ENCODE measurements at regions not wholly inside any gene's neighbourhood (a gene's known extent, or its start where the extent isn't known, plus 50 kb on each side); places are given as distances from the start of the nearest gene placed in this dataset.
"Not testable (repeated sequence)": the region's sequence is repeated elsewhere in the genome, so short reads cannot be mapped to it uniquely, and the experiment has no call there.

DNA sequence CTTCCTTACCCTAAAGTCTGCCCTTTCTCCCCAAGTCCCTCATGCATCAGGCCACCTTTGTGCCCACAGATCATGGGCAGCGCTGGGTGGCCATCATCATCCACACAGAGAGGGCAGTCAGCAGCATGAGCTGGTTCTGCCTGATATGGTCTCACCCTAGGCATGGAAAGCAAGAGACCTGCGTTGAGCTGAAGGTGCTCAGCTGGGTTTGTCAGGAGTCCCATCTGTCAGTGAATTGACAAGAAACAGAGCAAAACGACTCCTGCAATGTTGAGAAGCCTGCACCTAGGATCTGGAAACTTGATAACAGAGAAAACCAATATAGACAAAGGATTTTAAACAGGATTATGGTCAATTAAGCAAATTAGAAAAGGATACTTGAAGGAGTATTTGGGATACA, 242.7 kb upstream of the PRSS1 start (continued):
- TF ChIP-seq, protein P1, sequence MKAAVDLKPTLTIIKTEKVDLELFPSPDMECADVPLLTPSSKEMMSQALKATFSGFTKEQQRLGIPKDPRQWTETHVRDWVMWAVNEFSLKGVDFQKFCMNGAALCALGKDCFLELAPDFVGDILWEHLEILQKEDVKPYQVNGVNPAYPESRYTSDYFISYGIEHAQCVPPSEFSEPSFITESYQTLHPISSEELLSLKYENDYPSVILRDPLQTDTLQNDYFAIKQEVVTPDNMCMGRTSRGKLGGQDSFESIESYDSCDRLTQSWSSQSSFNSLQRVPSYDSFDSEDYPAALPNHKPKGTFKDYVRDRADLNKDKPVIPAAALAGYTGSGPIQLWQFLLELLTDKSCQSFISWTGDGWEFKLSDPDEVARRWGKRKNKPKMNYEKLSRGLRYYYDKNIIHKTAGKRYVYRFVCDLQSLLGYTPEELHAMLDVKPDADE (IDR thresholded peaks at IDR 0.05): no peak
- TF ChIP-seq EZH2phosphoT487 (IDR thresholded peaks at IDR 0.05; ENCODE audit: unreplicated experiment): no peak

DNA sequence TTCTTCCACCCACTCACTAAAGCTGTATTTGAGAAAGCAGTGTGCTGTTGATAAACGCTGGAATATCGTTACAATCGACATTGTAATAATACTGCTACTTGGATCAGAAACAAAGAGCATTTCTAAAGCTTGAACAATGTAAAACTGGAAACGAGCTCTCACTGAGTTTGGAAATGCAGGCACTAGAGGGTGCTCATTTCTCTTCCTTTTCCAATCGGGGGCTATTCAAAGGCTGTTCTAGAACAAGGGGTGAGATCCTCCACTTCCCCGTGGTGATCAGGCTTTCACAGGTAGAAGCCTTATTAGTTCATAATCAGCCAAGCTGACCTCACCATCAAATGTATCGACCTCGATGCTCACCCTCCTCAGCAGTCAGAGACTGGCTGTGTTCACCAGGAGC, 245.3 kb upstream of the PRSS1 start:
- H3K4me1 ChIP-seq (ENCODE audit: insufficient read depth); H3K36me3 Mint-ChIP-seq (ENCODE audit: low read depth); H3K4me3 Mint-ChIP-seq; H3F3A ChIP-seq (replicated peaks; ENCODE audit: low read depth); DNase-seq (ENCODE audit: low spot score); H3K4me3 ChIP-seq; H3K9me2 ChIP-seq (ENCODE audit: insufficient read depth); H3K27ac Mint-ChIP-seq; H3K79me2 ChIP-seq (replicated peaks; ENCODE audit: insufficient read depth); H3K9me3 Mint-ChIP-seq; H3K27ac ChIP-seq (ENCODE audit: low read depth); H3K36me3 ChIP-seq (ENCODE audit: insufficient read depth); H3K4me1 Mint-ChIP-seq; H3K27me3 Mint-ChIP-seq (ENCODE audit: insufficient read depth, low read depth, poor library complexity); H2AFZ ChIP-seq; H3K27me3 ChIP-seq (ENCODE audit: insufficient read depth); H3K4me2 ChIP-seq; H4K20me1 ChIP-seq (replicated peaks; ENCODE audit: insufficient read depth): not testable (repeated sequence)
- TF ChIP-seq, protein P2, sequence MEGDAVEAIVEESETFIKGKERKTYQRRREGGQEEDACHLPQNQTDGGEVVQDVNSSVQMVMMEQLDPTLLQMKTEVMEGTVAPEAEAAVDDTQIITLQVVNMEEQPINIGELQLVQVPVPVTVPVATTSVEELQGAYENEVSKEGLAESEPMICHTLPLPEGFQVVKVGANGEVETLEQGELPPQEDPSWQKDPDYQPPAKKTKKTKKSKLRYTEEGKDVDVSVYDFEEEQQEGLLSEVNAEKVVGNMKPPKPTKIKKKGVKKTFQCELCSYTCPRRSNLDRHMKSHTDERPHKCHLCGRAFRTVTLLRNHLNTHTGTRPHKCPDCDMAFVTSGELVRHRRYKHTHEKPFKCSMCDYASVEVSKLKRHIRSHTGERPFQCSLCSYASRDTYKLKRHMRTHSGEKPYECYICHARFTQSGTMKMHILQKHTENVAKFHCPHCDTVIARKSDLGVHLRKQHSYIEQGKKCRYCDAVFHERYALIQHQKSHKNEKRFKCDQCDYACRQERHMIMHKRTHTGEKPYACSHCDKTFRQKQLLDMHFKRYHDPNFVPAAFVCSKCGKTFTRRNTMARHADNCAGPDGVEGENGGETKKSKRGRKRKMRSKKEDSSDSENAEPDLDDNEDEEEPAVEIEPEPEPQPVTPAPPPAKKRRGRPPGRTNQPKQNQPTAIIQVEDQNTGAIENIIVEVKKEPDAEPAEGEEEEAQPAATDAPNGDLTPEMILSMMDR (conservative IDR thresholded peaks at IDR 0.05; ENCODE audit: low read depth in 2 of 2): peak in 1 of 2 experiments; percentile 10; a peak in 1 of 4 replicates
- ATAC-seq: peak; percentile 67

DNA sequence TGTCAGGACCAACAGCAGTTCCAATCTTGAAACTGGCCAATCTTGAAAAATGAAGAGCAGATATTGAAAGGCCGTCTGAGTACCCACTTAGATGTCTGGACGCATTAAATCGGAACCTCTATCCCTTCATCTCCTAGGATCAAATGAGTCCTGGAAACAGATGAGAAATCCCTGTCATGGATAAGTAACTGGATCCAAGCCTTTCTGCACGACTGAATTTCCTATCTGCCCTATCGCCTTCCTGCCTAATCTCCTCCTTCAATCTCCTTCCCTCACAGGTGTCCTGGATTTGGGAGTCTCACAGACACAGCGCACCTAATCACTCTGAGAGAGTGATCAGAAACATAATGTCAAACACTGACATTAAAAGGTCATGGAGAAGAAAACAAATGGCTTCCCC, 245.2 kb upstream of the PRSS58 start:
- H3K4me1 ChIP-seq (ENCODE audit: insufficient read depth): no peaks in the 10 kb centered on the region
- ATAC-seq: no peak
- no peak overlapping the region for H3K27ac Mint-ChIP-seq
- H3K4me2 ChIP-seq: no peak overlapping the region
- no peaks in the 10 kb centered on the region for H3K27me3 ChIP-seq (ENCODE audit: insufficient read depth)
- H3K9me2 ChIP-seq (ENCODE audit: insufficient read depth): no peaks in the 10 kb centered on the region
- H3K79me2 ChIP-seq (replicated peaks; ENCODE audit: insufficient read depth): no peaks in the 10 kb centered on the region
- H4K20me1 ChIP-seq (replicated peaks; ENCODE audit: insufficient read depth): no peaks in the 10 kb centered on the region
- no peaks in the 10 kb centered on the region for H3K4me1 Mint-ChIP-seq
- DNase-seq (ENCODE audit: low spot score): no peak
- H3K9me3 Mint-ChIP-seq: no peaks in the 10 kb centered on the region
- no peak overlapping the region for H3K27ac ChIP-seq (ENCODE audit: low read depth)
- H3F3A ChIP-seq (replicated peaks; ENCODE audit: low read depth): no peaks in the 10 kb centered on the region
- no peak overlapping the region for H2AFZ ChIP-seq
- H3K4me3 ChIP-seq: no peak overlapping the region
- no peak overlapping the region for H3K4me3 Mint-ChIP-seq
- H3K36me3 ChIP-seq (ENCODE audit: insufficient read depth): no peaks in the 10 kb centered on the region
- H3K27me3 Mint-ChIP-seq (ENCODE audit: insufficient read depth, low read depth, poor library complexity): peaks cover 6% of the 10 kb centered on the region
- no peaks in the 10 kb centered on the region for H3K36me3 Mint-ChIP-seq (ENCODE audit: low read depth)
- no peak for TF ChIP-seq NANOG (IDR thresholded peaks at IDR 0.05; ENCODE audit: borderline replicate concordance)
- no peak for TF ChIP-seq EZH2 (IDR thresholded peaks at IDR 0.05; ENCODE audit: low read depth, unreplicated experiment)
- no peak for TF ChIP-seq STAT1 (IDR thresholded peaks at IDR 0.05; ENCODE audit: unreplicated experiment)
- TF ChIP-seq ZNF331 (CRISPR knock-in tag; IDR thresholded peaks at IDR 0.05; ENCODE audit: low read depth): no peak
- TF ChIP-seq, protein P2 (conservative IDR thresholded peaks at IDR 0.05; ENCODE audit: low read depth in 2 of 2): no peak
- TF ChIP-seq, protein P3, sequence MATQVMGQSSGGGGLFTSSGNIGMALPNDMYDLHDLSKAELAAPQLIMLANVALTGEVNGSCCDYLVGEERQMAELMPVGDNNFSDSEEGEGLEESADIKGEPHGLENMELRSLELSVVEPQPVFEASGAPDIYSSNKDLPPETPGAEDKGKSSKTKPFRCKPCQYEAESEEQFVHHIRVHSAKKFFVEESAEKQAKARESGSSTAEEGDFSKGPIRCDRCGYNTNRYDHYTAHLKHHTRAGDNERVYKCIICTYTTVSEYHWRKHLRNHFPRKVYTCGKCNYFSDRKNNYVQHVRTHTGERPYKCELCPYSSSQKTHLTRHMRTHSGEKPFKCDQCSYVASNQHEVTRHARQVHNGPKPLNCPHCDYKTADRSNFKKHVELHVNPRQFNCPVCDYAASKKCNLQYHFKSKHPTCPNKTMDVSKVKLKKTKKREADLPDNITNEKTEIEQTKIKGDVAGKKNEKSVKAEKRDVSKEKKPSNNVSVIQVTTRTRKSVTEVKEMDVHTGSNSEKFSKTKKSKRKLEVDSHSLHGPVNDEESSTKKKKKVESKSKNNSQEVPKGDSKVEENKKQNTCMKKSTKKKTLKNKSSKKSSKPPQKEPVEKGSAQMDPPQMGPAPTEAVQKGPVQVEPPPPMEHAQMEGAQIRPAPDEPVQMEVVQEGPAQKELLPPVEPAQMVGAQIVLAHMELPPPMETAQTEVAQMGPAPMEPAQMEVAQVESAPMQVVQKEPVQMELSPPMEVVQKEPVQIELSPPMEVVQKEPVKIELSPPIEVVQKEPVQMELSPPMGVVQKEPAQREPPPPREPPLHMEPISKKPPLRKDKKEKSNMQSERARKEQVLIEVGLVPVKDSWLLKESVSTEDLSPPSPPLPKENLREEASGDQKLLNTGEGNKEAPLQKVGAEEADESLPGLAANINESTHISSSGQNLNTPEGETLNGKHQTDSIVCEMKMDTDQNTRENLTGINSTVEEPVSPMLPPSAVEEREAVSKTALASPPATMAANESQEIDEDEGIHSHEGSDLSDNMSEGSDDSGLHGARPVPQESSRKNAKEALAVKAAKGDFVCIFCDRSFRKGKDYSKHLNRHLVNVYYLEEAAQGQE (IDR thresholded peaks at IDR 0.05; ENCODE audit: unreplicated experiment): no peak
- no peak for TF ChIP-seq CREB1 (CRISPR knock-in tag; IDR thresholded peaks at IDR 0.05; ENCODE audit: low read depth)
- no peak for TF ChIP-seq POLR2AphosphoS5 (IDR thresholded peaks at IDR 0.05; ENCODE audit: low read depth)
- no peak for TF ChIP-seq ZNF114 (CRISPR knock-in tag; IDR thresholded peaks at IDR 0.05)
- no peak for TF ChIP-seq EZH2phosphoT487 (IDR thresholded peaks at IDR 0.05; ENCODE audit: unreplicated experiment)
- no peak for TF ChIP-seq JUNB (IDR thresholded peaks at IDR 0.05; ENCODE audit: unreplicated experiment)
- TF ChIP-seq, protein P1 (IDR thresholded peaks at IDR 0.05): no peak

Measured in GM23338 (cell line).